GM13976 (cell line): ENCODE measurements at regions not wholly inside any gene's neighbourhood (a gene's known extent, or its start where the extent isn't known, plus 50 kb on each side); places are given as distances from the start of the nearest gene placed in this dataset.

Experiments used
- DNase-seq: peaks from one replicate; pipeline ENCODE4 v3.0.0; 2012; ENCODE audit warnings: low spot score
- CTCF ChIP-seq: IDR thresholded peaks from 2 replicates; pipeline ENCODE4 v1.5.1; 2012; ENCODE audit warnings: borderline replicate concordance, mild to moderate bottlenecking; ENCODE audit not compliant: insufficient read depth; ENCODE audit errors: extremely low read depth, missing control alignments, control extremely low read depth
- in situ Hi-C: fragments of 300-500 bp; cut with MboI; formaldehyde crosslinking; loops from one replicate; pipeline ENCODE4 v1.12.0; 2022; ENCODE audit warnings: low sequenced_read_pairs, mixed read lengths, inconsistent platforms; ENCODE audit not compliant: unreplicated experiment

DNA sequence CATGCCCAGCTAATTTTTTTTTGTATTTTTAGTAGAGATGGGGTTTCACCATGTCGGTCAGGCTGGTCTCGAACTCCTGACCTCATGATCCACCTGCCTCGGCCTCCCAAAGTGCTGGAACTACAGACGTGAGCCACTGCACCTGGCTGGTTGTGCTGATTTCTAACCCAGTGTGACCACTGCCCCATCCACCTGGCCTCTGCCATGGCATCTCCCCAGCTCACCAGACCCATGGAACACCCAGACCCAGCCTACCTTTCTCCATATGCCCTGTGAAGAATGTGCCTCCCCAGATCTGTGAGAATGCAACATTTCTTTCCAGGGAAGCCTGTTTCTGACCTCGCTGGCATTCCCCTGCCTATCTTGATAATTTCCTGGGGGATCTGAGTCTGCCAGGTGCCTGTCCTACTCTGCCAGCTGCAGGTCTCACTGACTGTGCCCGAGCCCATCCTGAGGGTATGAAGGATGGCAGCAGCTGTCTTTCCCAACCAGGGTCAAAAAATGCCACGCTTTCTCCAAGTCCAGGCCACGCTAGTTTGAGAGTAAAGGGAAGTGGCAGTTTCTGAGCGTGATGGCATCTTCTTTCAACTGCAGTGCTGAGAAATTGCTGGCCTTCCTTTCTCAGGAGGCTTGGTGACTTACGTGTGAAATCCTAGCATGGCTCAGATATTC is 324.4 kb upstream of the ZNF32 start:
- no peak for TF ChIP-seq CTCF

DNA sequence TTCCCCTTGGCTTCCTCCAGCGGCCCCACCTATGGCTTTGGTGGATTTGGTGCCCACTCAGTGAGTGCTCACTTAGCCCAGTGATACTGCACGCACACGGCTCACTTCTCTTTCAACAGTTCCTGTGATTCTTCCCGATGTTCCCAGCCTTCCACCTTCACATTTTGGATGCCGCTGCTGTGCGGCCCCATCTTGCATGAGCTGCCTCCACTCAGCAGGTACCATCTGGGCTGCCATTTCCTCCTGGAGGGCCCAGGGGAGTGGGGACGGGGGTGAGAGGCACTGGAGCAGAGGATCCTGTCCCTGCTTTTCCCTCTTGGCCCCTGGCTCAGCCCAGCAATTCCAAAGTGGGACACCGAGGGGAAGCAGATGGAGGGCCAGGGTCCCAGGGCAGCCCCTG is 323.3 kb upstream of the ZNF32 start:
- DNase-seq = no peak
- in situ Hi-C loops = no loop called here
- TF ChIP-seq CTCF = no peak

More for the DNA sequence above, 324.4 kb upstream of the ZNF32 start:
- no peak for DNase-seq
- in situ Hi-C loops = no loop called here

- TF ChIP-seq CTCF = no peak
Observed at GRCh38 chr10:43971306-43971705, 322.6 kb upstream of the ZNF32 start.

DNA sequence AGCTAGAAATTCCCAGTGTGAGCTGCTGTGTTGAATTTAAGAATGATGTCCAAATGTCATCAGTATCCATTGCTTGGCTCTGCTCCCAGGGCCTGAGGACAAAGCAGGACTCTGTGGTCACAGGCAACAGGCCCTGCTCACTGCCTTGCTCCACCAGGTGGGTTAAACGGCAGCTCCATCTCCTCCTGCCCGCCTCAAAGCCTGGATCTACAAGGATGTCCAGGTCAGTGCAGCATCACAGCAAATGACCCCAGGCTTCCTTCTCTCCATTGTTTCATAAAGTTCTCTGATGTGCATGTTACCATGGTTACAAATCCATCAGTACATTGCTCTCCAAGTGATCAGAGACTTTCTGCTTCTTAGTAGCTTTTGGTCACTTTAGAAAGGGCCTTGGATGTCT is 322.0 kb upstream of the ZNF32 start:
- DNase-seq = no peak
- in situ Hi-C loops = no loop called here
- no peak for TF ChIP-seq CTCF

More at GRCh38 chr10:43971306-43971705, 322.6 kb upstream of the ZNF32 start:
- in situ Hi-C loops = no loop called here
- no peak for DNase-seq

GRCh38 chr10:43970018-43970698 is 321.5 kb upstream of the ZNF32 start:
- in situ Hi-C loops = no loop called here
- DNase-seq = no peak
- no peak for TF ChIP-seq CTCF

DNA sequence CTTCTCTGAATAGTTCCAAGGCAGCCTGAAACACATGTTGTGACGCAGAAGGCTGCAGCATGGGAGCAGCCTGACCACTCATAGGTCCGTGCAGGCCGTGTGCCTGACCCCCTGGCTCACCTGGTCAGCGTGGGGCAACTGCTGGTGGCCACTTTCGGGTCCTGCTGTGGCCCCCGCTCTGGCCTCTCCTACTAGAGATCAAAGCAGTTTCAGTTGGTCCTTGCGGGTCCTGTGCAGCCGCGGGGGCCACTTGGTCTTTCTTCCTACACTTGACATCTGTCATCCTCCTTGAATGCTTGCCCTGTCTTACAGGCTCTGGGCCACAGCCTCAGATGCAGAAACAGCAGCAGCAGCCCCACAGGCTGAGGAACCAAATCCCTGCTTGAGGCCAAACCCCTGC is 320.8 kb upstream of the ZNF32 start:
- DNase-seq = no peak
- in situ Hi-C loops = no loop called here
- no peak for TF ChIP-seq CTCF
